ENCODE measurements at regions not wholly inside any gene's neighbourhood (a gene's known extent, or its start where the extent isn't known, plus 50 kb on each side); places are given as distances from the start of the nearest gene placed in this dataset.

DNA sequence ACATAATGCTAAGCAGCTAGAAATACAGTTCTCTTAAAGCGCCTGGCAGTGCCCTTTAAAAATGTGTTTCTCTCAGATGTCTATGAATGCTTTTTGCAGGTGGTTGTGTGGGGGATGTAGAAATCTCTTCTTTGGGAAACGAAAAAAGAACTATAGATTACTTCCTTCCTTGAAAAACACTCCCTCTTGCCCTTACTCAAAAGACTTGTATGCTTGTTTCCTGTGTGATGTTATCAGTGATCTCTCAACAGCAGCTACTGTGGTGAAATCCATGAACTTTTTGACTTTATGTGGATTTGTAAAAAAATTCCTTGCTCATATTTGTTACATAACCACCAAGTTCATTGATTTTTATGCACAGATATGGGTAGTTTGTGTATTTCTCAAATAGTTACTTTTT lies 916.5 kb downstream of the QKI start:
- no peaks in the 10 kb centered on the region for H3K9me3 ChIP-seq (ENCODE audit: control insufficient read depth, low read depth, low read length)
- H3K27ac ChIP-seq (ENCODE audit: insufficient read length, low read depth, low read length) = no peak overlapping the region
- H2BK120ac ChIP-seq (ENCODE audit: low read depth, low read length, poor library complexity, severe bottlenecking) = no peak overlapping the region
- Mint-ChIP-seq H3K36me3 (ENCODE audit: insufficient read depth in 1 of 3, low read depth in 3 of 3) (0 out of 7 replicates have a peak, but pooled peaks cover 0 to 8% (median 0%) of the 10 kb centered on the region in 3 experiments), H3K4me1 (peaks cover 9 to 18% of the 10 kb centered on the region in 2 experiments), H3K9me3 (no peaks in the 10 kb centered on the region; a peak in 1 of 5 replicates), H3K27ac (no peak overlapping the region; a peak in 1 of 7 replicates), H3K27me3 (ENCODE audit: low read depth) (no peaks in the 10 kb centered on the region), H3K4me3 (no peak overlapping the region)
- no peak overlapping the region for H2BK20ac ChIP-seq (ENCODE audit: low read depth, low read length, poor library complexity, severe bottlenecking)
- H3K9ac ChIP-seq (ENCODE audit: extremely low read depth, insufficient read length, low read length) = no peak overlapping the region
- no peak for DNase-seq
- H3K4ac ChIP-seq (ENCODE audit: low read depth, low read length) = no peak overlapping the region
- no peak overlapping the region for H2BK5ac ChIP-seq (ENCODE audit: insufficient read length, low read length)
- no peak overlapping the region for H2BK15ac ChIP-seq (ENCODE audit: low read depth, low read length)
- no peak overlapping the region for H3K18ac ChIP-seq (ENCODE audit: insufficient read length, low read depth, low read length)
- no peak for TF ChIP-seq CTCF (conservative IDR thresholded peaks at IDR 0.05)
- no peaks in the 10 kb centered on the region for H3K27me3 ChIP-seq (ENCODE audit: insufficient read depth, low read length)
- H3T11ph ChIP-seq (ENCODE audit: low read length) = no peak overlapping the region
- H2BK12ac ChIP-seq (ENCODE audit: insufficient read length, low read depth, low read length) = no peak overlapping the region
- H4K8ac ChIP-seq (replicated peaks; ENCODE audit: insufficient read length, low read depth, low read length) = no peak overlapping the region
- no peak overlapping the region for H3K4me2 ChIP-seq (ENCODE audit: insufficient read depth, insufficient read length, low read length)
- H3K23me2 ChIP-seq (ENCODE audit: insufficient read length, low read depth, low read length, poor library complexity, severe bottlenecking) = no peaks in the 10 kb centered on the region
- H3K79me2 ChIP-seq (ENCODE audit: insufficient read depth, low read length) = no peaks in the 10 kb centered on the region
- no CpG with 5 or more reads among the region's 2 CpGs for whole genome bisulfite sequencing (ENCODE audit: extremely low coverage, insufficient read length, low lambda C conversion rate)
- no peak overlapping the region for H3K56ac ChIP-seq (ENCODE audit: insufficient read length, low read depth, low read length)
- no peak overlapping the region for H4K5ac ChIP-seq (ENCODE audit: insufficient read length, low read depth, low read length)
- H3K23ac ChIP-seq (ENCODE audit: insufficient read length, low read depth, low read length) = no peak overlapping the region
- no peak overlapping the region for H2AFZ ChIP-seq (ENCODE audit: low read length)
- no peak overlapping the region for H3K14ac ChIP-seq (ENCODE audit: insufficient read depth, low read length)
- H4K91ac ChIP-seq (ENCODE audit: insufficient read length, low read depth, low read length) = no peak overlapping the region
- H4K20me1 ChIP-seq (ENCODE audit: control insufficient read depth, insufficient read depth, insufficient read length) = no peaks in the 10 kb centered on the region
- no peaks in the 10 kb centered on the region for H3K79me1 ChIP-seq (ENCODE audit: insufficient read depth, low read depth, low read length, poor library complexity, severe bottlenecking)
- no peaks in the 10 kb centered on the region for H3K4me1 ChIP-seq (ENCODE audit: insufficient read depth, low read length)
- H2AK5ac ChIP-seq (ENCODE audit: insufficient read length, low read length) = no peak overlapping the region

Measured in H9 (cell line).